ENCODE measurements at regions not wholly inside any gene's neighbourhood (a gene's known extent, or its start where the extent isn't known, plus 50 kb on each side); places are given as distances from the start of the nearest gene placed in this dataset.
"Not testable (repeated sequence)": the region's sequence is repeated elsewhere in the genome, so short reads cannot be mapped to it uniquely, and the experiment has no call there.

GRCh38 chr4:93908778-93909177 is 80.2 kb downstream of the ATOH1 start:
- no peak for DNase-seq
- no peaks in the 10 kb centered on the region for H3K4me1 Mint-ChIP-seq (ENCODE audit: low read depth)
- no peak overlapping the region for H3K4me3 Mint-ChIP-seq
- H3K27ac Mint-ChIP-seq, result no peak overlapping the region
- H3K9me3 Mint-ChIP-seq, result peaks cover 6% of the 10 kb centered on the region
- TF ChIP-seq, protein P1, sequence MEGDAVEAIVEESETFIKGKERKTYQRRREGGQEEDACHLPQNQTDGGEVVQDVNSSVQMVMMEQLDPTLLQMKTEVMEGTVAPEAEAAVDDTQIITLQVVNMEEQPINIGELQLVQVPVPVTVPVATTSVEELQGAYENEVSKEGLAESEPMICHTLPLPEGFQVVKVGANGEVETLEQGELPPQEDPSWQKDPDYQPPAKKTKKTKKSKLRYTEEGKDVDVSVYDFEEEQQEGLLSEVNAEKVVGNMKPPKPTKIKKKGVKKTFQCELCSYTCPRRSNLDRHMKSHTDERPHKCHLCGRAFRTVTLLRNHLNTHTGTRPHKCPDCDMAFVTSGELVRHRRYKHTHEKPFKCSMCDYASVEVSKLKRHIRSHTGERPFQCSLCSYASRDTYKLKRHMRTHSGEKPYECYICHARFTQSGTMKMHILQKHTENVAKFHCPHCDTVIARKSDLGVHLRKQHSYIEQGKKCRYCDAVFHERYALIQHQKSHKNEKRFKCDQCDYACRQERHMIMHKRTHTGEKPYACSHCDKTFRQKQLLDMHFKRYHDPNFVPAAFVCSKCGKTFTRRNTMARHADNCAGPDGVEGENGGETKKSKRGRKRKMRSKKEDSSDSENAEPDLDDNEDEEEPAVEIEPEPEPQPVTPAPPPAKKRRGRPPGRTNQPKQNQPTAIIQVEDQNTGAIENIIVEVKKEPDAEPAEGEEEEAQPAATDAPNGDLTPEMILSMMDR (IDR thresholded peaks at IDR 0.05), result no peak
- no peaks in the 10 kb centered on the region for H3K36me3 Mint-ChIP-seq (ENCODE audit: low read depth)
- no peaks in the 10 kb centered on the region; the same call in none of the 2 replicates for H3K27me3 Mint-ChIP-seq (ENCODE audit: insufficient read depth)

DNA sequence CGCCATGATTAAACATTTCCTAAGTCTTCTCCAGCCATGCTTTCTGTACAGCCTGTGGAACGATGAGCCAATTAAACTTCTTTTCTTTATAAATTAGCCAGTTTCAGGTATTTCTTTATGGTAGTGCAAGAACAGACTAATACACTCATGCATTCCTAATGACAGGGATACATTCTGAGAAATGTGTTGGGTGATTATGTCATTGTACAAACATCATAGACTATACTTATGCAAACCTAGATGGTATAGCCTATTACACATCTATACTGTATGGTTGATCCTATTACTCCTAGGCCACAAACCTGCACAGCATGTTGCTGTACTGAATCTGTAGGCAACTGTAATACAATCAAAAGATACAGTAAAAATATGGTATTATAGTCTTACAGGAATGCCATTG is 83.1 kb downstream of the ATOH1 start:
- H3K4me1 Mint-ChIP-seq (ENCODE audit: low read depth), result no peaks in the 10 kb centered on the region
- no peak overlapping the region for H3K4me3 Mint-ChIP-seq
- no peak for DNase-seq
- no peaks in the 10 kb centered on the region; the same call in none of the 2 replicates for H3K27me3 Mint-ChIP-seq (ENCODE audit: insufficient read depth)
- no peak overlapping the region for H3K27ac Mint-ChIP-seq
- TF ChIP-seq, protein P1 (IDR thresholded peaks at IDR 0.05), result no peak
- H3K9me3 Mint-ChIP-seq, result peaks cover 13% of the 10 kb centered on the region; the same call in 1 of the 2 replicates
- no peaks in the 10 kb centered on the region for H3K36me3 Mint-ChIP-seq (ENCODE audit: low read depth)

DNA sequence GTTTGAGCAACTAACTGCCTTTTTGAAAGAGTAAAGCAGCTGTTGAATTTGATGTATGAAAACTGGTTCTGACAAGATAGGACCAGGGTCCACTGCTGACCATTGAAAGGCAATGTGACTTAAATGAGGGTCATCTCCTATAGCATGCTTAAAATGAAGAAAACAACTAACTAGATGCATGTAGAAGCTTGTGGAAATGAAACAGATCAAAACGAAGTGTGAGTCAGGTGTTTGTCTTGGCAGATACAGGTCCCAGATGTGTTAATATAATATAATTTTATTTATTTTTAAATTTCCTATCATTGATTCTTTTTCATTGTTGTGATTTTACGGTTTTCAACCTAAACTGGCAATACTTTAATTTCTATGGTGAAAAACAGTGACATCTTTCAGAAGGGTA is 83.6 kb downstream of the ATOH1 start:
- Mint-ChIP-seq H3K27ac (no peak overlapping the region), H3K9me3 (peaks cover 15% of the 10 kb centered on the region; the same call in 1 of the 2 replicates), H3K36me3 (ENCODE audit: low read depth) (no peaks in the 10 kb centered on the region), H3K4me1 (ENCODE audit: low read depth) (no peaks in the 10 kb centered on the region), H3K4me3 (no peak overlapping the region), H3K27me3 (ENCODE audit: insufficient read depth) (no peaks in the 10 kb centered on the region; the same call in none of the 2 replicates)
- TF ChIP-seq, protein P1 (IDR thresholded peaks at IDR 0.05), result no peak
- DNase-seq, result no peak

DNA sequence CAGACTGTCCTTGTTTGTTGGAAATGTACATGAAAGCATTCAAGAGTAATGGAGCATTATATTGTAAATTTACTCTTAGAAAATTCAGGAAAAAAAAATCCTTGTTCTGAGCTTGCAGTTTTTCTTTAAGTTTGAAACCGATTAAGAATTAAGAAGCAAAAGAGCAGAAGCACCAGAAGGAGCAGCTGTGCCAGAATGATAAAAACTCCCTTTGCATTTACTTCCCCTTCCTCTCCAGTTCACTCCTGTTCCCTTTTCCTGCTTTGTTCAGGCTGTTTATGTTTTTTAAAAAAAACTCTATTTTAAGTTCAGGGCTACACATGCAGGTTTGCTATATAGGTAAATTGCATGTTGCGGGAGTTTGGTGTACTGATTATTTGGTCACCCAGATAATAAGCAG is 90.3 kb downstream of the ATOH1 start:
- Mint-ChIP-seq H3K4me3 (no peak overlapping the region), H3K36me3 (ENCODE audit: low read depth) (no peaks in the 10 kb centered on the region), H3K27ac (no peak overlapping the region), H3K27me3 (ENCODE audit: insufficient read depth) (no peaks in the 10 kb centered on the region), H3K4me1 (ENCODE audit: low read depth) (no peaks in the 10 kb centered on the region), H3K9me3 (peaks cover 26% of the 10 kb centered on the region)
- no peak for DNase-seq
- TF ChIP-seq, protein P1 (IDR thresholded peaks at IDR 0.05), result no peak

GRCh38 chr4:93923570-93923969 is 95.0 kb downstream of the ATOH1 start:
- not testable (repeated sequence) for H3K27me3 Mint-ChIP-seq (ENCODE audit: insufficient read depth); DNase-seq; H3K4me1 Mint-ChIP-seq (ENCODE audit: low read depth); H3K4me3 Mint-ChIP-seq; H3K27ac Mint-ChIP-seq; H3K36me3 Mint-ChIP-seq (ENCODE audit: low read depth)
- H3K9me3 Mint-ChIP-seq, result peaks cover 24% of the 10 kb centered on the region

GRCh38 chr4:93947286-93947685 is 118.7 kb downstream of the ATOH1 start:
- TF ChIP-seq, protein P1 (IDR thresholded peaks at IDR 0.05), result no peak
- H3K27ac Mint-ChIP-seq, result no peak overlapping the region
- peaks cover 22% of the 10 kb centered on the region for H3K9me3 Mint-ChIP-seq
- H3K36me3 Mint-ChIP-seq (ENCODE audit: low read depth), result no peaks in the 10 kb centered on the region
- no peak for DNase-seq
- H3K27me3 Mint-ChIP-seq (ENCODE audit: insufficient read depth), result no peaks in the 10 kb centered on the region; the same call in 1 of the 2 replicates
- no peak overlapping the region for H3K4me3 Mint-ChIP-seq
- H3K4me1 Mint-ChIP-seq (ENCODE audit: low read depth), result no peaks in the 10 kb centered on the region

- peaks cover 34% of the 10 kb centered on the region for H3K9me3 Mint-ChIP-seq
- DNase-seq; H3K4me3 Mint-ChIP-seq; H3K27me3 Mint-ChIP-seq (ENCODE audit: insufficient read depth); H3K36me3 Mint-ChIP-seq (ENCODE audit: low read depth); H3K4me1 Mint-ChIP-seq (ENCODE audit: low read depth); H3K27ac Mint-ChIP-seq: not testable (repeated sequence)
Observed at GRCh38 chr4:93950239-93950638, 121.7 kb downstream of the ATOH1 start.

All from HFFc6 (cell line).